GM19035 (cell line): ENCODE measurements at regions not wholly inside any gene's neighbourhood (a gene's known extent, or its start where the extent isn't known, plus 50 kb on each side); places are given as distances from the start of the nearest gene placed in this dataset.

Experiments used
- ATAC-seq: cut with Tn5 transposase; IDR thresholded peaks from one replicate; pipeline ENCODE4 v1.9.1; 2021; ENCODE audit not compliant: unreplicated experiment

- ATAC-seq, result no peak
Measured at GRCh38 chr2:65550246-65550645, 117.8 kb upstream of the SPRED2 start.

DNA sequence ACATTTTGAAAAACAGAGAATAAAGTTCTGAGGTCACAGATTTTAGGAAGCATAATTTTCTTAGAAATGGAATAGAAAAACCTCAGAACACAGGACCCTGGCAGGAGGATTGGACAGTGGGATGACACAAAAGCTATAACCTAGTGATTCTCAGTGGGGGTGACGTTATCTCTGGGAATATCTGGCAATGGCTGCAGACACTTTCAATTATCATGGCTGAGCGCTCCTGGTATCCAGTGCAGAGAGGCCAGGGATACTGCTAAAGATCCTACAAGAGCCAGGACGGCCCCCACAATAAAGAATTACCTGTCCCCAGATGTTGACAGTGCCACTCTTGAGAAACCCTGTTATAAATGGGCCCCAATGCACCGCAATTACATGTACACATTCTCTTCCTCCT is 117.2 kb upstream of the SPRED2 start:
- no peak for ATAC-seq

GRCh38 chr2:65549257-65549627 is 116.8 kb upstream of the SPRED2 start:
- ATAC-seq, result no peak

GRCh38 chr2:65548576-65549256 is 116.3 kb upstream of the SPRED2 start:
- ATAC-seq, result no peak

DNA sequence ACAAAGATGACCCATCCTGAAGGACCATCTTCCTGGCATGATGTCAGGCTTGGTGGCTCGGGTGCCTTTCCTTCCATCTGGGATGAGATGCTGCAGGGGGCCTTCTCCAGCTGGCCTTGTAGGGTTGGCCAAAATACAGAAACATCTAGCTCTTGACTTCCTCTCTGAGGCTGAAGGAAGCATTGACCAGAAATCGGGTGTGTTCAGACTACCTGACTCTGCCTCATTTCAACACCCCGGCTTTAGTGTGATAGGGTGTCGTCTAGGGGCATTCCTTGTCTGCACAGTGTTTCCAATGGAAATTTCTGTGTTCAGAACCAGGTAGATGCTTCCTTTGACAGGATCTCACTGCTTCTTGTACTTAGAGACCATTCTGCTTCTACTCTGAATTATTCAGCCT is 115.7 kb upstream of the SPRED2 start:
- ATAC-seq, result no peak

DNA sequence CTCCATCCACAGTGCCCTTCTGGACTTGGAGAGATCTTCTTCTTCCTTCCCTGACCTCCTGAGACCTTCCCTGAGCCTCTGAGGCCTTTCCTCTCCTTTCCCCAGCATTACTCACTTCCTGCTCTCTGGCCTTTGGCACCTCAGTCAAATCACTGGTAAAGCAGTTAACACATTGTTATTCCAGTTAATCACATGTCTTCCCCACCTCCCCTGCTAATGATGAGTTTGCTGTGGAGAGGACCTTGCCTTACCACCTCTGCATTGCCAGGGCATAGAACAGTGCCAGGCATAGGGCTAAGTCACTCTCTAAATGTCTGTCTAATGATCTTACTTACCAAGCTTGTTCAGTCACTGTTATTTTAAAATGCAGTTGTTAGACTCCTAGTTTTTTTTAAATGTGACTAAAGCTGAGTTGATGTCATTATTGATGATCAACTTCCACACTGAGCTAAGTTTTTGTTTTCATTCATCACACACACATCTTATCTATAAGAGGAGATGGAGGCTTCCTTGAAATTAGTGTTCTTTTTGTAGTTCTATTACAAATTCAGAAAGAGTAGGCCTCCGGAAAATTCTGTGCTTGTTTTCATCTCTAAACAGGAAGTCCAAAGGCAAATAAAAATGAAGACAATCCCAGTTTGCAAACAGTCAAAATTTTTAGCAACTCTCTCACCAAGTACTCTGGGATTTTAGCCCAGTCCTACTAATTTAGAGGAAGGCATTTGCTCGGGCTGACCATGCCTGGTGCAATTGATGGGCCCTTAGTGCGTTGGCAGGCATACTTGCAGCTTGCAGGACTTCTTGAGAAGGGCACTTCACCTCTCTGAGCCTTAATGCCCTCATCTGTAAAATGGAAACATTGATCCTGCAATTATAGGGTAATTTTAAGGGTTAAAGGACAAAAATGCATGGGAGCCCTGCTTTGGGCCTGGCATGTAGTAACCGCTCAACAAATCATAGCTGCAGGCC is 113.7 kb upstream of the SPRED2 start:
- ATAC-seq, result no peak

DNA sequence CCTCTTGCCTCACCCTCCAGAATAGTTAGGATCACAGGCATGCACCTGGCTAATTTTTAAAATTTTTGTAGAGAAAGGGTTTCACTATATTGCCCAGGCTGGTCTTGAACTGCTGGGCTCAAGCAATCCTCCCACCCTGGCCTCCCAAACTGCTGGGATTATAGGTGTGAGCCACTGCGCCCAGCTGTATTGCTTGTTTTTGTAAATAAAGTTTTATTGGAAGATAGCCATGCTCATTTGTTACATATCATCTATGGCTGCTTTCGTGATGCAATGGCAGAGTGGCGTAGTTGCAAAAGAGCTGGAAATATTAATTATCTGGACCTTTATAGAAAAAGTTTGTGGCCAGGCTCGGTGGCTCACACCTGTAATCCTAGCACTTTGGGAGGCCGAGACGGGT is 109.4 kb upstream of the SPRED2 start:
- no peak for ATAC-seq

GRCh38 chr2:65539633-65540032 is 107.2 kb upstream of the SPRED2 start:
- no peak for ATAC-seq

DNA sequence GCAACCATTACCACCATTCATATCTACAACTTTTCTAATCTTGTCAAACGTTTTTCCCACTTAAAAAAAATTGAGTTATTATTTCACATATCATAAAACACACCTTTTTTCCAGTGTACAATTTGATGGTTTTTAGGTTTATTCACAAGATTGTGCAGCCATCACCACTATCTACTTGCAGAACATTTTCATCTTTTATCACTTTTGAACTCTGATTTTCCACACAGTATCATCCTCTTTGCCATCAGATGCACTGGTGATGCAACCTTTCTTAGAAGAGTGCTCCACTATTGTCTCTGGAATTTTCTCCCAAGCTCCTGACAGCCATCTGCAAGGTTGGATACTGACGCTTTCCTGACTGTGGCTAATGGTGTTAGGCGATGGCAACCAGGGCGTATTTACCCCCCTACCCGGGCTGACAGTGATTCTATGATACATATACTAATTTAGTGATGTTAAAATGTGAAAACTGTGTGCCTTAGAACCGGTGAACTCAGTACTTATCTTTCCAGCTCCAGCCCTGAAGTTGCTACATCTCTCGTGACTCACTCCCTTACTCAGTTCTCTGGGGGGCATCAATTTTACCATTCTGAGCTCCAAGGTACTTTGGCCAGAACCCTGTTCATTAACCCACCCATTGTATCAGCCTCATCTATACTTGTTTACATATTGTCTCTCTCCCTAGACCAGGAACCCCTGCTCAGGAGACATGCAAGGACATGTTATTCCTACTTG is 105.4 kb upstream of the SPRED2 start:
- no peak for ATAC-seq

- ATAC-seq, result no peak
Measured at GRCh38 chr2:65536596-65536995, 104.2 kb upstream of the SPRED2 start.

DNA sequence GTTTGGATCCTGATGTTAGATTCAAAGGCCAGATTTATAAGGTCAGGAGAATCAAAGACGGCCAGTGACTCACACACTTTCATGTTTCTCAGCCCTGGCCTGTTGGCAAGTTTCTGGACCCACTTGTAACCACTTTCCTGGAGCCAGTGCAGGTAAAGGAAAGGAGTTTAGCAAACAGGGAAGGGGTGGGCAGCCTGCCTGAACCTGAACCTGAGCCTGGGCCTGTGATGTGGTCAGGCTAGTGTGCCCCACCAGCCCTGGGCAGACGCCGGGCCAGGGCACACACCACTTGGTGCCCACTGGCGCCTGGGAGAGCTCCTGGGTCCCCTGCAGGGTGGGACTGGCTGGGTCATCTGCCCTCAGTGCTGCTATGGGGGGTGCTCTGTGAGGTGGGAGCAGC is 100.5 kb upstream of the SPRED2 start:
- ATAC-seq, result no peak

DNA sequence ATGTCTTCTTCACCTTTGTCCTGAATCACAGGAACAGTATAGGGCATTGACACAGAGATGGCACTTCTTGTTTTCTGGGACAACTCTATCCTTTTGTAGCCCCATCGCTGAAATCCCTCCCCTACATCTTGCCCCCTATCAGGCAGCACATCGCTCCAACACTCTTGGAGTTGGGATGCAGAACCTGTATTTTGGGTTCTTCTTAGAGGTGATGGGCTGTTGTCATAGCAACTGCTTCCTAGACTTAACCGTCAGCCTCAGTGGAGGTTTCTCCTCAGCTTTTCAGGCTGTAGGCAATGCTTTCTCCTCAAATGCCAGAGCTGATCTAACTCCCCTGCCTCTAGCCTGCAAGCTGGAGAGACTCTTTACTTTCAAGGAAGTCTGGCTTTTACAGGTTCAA is 99.9 kb upstream of the SPRED2 start:
- ATAC-seq, result no peak

DNA sequence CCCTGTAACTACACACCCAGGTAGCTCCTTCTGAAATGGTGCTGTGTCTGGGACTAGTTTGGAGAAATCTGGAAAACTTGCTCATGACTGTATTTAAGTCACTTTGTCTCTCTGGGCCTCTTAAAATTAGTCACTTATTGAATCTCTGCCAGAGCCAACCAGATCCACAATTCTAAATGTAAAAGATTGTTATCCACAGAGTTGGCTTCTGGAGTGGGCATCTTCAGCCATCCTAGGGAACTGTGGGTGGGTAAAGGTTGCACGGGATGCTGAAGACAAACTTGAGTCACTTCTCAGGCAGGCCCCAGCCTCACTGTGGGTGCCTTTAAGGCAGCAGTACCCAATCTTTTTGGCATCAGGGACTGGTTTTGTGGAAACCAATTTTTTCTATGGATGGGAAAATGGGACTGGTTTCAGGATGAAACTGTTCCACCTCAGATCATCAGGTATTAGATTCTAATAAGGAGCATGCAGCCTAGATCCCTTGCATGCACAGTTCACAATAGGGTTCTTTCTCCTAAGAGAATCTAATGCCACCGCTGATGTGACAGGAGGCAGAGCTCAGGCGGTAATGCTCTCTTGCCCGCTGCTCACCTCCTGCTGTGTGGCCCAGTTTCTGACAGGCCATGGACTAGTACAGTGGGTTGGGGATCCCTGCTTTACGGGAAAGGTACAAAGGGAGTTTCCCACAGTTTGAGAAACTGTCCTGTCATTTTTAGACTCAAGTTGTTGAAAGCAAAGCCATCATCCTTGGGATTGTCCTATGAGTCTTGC is 98.3 kb upstream of the SPRED2 start:
- ATAC-seq, result no peak

DNA sequence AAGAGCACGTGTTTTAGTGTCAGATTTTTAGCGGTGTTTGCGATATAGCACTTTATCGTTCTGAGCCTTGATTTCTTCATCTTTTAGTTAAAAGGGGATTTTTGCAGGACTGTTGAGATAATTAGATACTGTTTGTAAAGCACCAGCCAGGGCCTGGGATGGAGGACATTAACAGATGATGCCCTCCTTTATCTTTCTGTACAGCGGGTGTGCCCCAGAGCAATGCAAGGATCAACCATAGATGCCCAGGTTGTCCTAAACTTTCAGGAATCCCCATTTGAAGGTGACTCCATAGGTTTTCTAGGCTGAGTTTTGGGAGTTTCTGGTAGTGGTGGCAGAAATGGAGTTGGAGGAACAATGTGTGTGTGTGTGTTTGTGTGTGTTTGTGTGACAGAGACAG is 97.0 kb upstream of the SPRED2 start:
- no peak for ATAC-seq

GRCh38 chr2:65528241-65528574 is 95.8 kb upstream of the SPRED2 start:
- no peak for ATAC-seq

GRCh38 chr2:65527451-65528240 is 95.2 kb upstream of the SPRED2 start:
- ATAC-seq, result no peak

DNA sequence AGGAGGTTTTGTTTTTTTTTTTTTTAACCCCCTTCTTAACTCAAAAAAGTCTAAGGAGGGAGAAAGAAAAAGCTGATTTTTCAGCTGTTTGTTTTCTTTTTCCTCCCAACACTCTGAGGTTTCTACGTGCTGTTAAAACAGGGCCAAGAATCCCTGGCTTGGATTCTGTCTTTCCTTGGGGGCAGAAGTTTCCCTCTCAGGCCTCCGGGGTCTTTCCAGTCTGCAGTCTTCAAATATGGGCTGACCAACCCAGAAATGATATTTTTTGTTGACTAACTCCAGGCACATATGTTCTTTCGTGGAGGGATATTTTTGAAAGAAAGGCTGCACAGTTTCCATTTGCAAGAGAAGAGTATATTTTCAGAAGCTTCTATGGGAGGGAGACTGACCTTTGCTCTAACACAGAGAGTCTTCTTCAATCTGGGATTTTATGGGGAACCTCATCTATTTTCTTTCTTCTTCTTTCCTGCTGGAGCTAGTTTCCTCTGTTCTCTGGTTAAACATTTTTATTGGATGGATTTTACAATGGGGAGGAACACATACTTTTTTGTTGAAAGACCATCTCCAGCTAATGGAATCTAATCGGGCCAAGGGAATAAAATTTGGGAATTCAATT is 93.3 kb upstream of the SPRED2 start:
- no peak for ATAC-seq

GRCh38 chr2:65522922-65523321 is 90.5 kb upstream of the SPRED2 start:
- ATAC-seq, result no peak

DNA sequence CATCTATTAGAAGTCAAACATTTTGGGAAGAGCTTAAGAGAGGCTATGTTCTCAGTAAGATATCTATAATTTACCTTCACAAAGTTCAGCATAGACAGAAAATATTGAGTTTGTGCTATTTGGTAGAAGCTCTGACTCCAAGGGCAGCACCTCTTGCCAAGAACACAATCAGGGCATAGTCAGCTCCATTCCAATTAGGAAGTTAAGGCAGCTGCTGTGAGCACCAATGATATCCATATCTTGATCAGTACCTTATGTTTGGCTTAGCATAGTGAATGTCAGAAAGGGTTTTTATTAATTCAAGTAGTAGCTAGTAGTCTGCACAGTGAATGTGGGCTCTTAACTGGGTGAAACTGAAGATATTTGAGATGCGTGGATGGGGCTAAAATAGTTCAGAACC is 86.4 kb upstream of the SPRED2 start:
- ATAC-seq, result no peak
